ENCODE measurements at regions not wholly inside any gene's neighbourhood (a gene's known extent, or its start where the extent isn't known, plus 50 kb on each side); places are given as distances from the start of the nearest gene placed in this dataset.

- no peaks in the 10 kb centered on the region for H3K4me1 Mint-ChIP-seq
- Histone ChIP-seq H3K4me2 (replicated peaks; ENCODE audit: extremely low read depth, low read length, poor library complexity, severe bottlenecking) (no peak overlapping the region), H3K36me3 (replicated peaks in 1 of 2; ENCODE audit: control insufficient read depth in 1 of 2, insufficient read depth in 2 of 2, low read length in 2 of 2) (no peaks in the 10 kb centered on the region), H3K9ac (ENCODE audit: insufficient read depth, low read length, poor library complexity, severe bottlenecking) (no peak overlapping the region), H4K20me1 (ENCODE audit: insufficient read depth, low read length) (no peaks in the 10 kb centered on the region), H3K27me3 (ENCODE audit: control insufficient read depth in 2 of 2, insufficient read depth in 2 of 2, low read length in 2 of 2) (peaks cover 0 to 2% of the 10 kb centered on the region in 2 donors), H3K4me1 (ENCODE audit: control insufficient read depth in 1 of 2, insufficient read depth in 2 of 2, low read length in 2 of 2) (no peaks in the 10 kb centered on the region), H2AFZ (ENCODE audit: insufficient read depth, low read depth, low read length, poor library complexity, severe bottlenecking) (no peak overlapping the region), H3K27ac (ENCODE audit: low read depth in 1 of 2, low read length in 2 of 2) (no peak overlapping the region), H3K4me3 (replicated peaks in 1 of 3; ENCODE audit: low read depth in 2 of 3, low read length in 3 of 3) (no peak overlapping the region), H3K9me3 (replicated peaks in 1 of 2; ENCODE audit: control insufficient read depth in 1 of 2, insufficient read depth in 1 of 2, low read length in 2 of 2) (no peaks in the 10 kb centered on the region), H3K79me2 (ENCODE audit: insufficient read depth, low read length) (no peaks in the 10 kb centered on the region)
- no CpG with 5 or more reads among the region's 1 CpG for WGBS (ENCODE audit: insufficient coverage)
- peaks cover 0 to 1% (median 0%) of the 10 kb centered on the region in 3 donors for H3K27me3 Mint-ChIP-seq (ENCODE audit: low read depth in 3 of 3)
- H3K4me3 Mint-ChIP-seq, result no peak overlapping the region
- no peak overlapping the region for H3K27ac Mint-ChIP-seq
- no peak for TF ChIP-seq CTCF (IDR thresholded peaks at IDR 0.05)
- no peak for DNase-seq
- intact Hi-C loops (cut with micrococcal nuclease), result no loop called here
- H3K9me3 Mint-ChIP-seq, result peaks cover 0 to 4% (median 2%) of the 10 kb centered on the region in 7 donors
- H3K36me3 Mint-ChIP-seq, result no peaks in the 10 kb centered on the region
Measured at GRCh38 chr5:119961993-119962392, 332.6 kb downstream of the FAM170A start.

- Histone ChIP-seq H3K36me3 (replicated peaks in 1 of 2; ENCODE audit: control insufficient read depth in 1 of 2, insufficient read depth in 2 of 2, low read length in 2 of 2) (no peaks in the 10 kb centered on the region), H3K27me3 (ENCODE audit: control insufficient read depth in 2 of 2, insufficient read depth in 2 of 2, low read length in 2 of 2) (peaks cover 0 to 2% of the 10 kb centered on the region in 2 donors), H3K9ac (ENCODE audit: insufficient read depth, low read length, poor library complexity, severe bottlenecking) (no peak overlapping the region), H4K20me1 (ENCODE audit: insufficient read depth, low read length) (no peaks in the 10 kb centered on the region), H3K79me2 (ENCODE audit: insufficient read depth, low read length) (no peaks in the 10 kb centered on the region), H3K27ac (ENCODE audit: low read depth in 1 of 2, low read length in 2 of 2) (no peak overlapping the region), H3K4me1 (ENCODE audit: control insufficient read depth in 1 of 2, insufficient read depth in 2 of 2, low read length in 2 of 2) (no peaks in the 10 kb centered on the region), H2AFZ (ENCODE audit: insufficient read depth, low read depth, low read length, poor library complexity, severe bottlenecking) (no peak overlapping the region), H3K9me3 (replicated peaks in 1 of 2; ENCODE audit: control insufficient read depth in 1 of 2, insufficient read depth in 1 of 2, low read length in 2 of 2) (no peaks in the 10 kb centered on the region), H3K4me3 (replicated peaks in 1 of 3; ENCODE audit: low read depth in 2 of 3, low read length in 3 of 3) (no peak overlapping the region), H3K4me2 (replicated peaks; ENCODE audit: extremely low read depth, low read length, poor library complexity, severe bottlenecking) (no peak overlapping the region)
- Mint-ChIP-seq H3K36me3 (no peaks in the 10 kb centered on the region), H3K9me3 (peaks cover 0 to 8% (median 4%) of the 10 kb centered on the region in 7 donors), H3K27me3 (ENCODE audit: low read depth in 3 of 3) (peaks cover 0 to 3% (median 1%) of the 10 kb centered on the region in 3 donors), H3K4me1 (no peaks in the 10 kb centered on the region), H3K4me3 (no peak overlapping the region), H3K27ac (no peak overlapping the region)
- intact Hi-C loops (cut with micrococcal nuclease), result no loop called here
- 88% methylated on average over 2 of the region's 3 CpGs for WGBS (ENCODE audit: insufficient coverage)
- no peak for TF ChIP-seq CTCF (IDR thresholded peaks at IDR 0.05)
- DNase-seq, result no peak
Measured at GRCh38 chr5:119966028-119966427, 336.7 kb downstream of the FAM170A start.
